T follicular helper cell (primary cell): ENCODE measurements at regions not wholly inside any gene's neighbourhood (a gene's known extent, or its start where the extent isn't known, plus 50 kb on each side); places are given as distances from the start of the nearest gene placed in this dataset.

Experiments
- DNase-seq: peaks from one replicate; pipeline ENCODE4 v3.0.0-alpha.2; 2020; ENCODE audit warnings: low read depth

- DNase-seq, result no peak
These were observed 124.9 kb upstream of the MED13L start for GRCh38 chr12:116402163-116402939.

DNA sequence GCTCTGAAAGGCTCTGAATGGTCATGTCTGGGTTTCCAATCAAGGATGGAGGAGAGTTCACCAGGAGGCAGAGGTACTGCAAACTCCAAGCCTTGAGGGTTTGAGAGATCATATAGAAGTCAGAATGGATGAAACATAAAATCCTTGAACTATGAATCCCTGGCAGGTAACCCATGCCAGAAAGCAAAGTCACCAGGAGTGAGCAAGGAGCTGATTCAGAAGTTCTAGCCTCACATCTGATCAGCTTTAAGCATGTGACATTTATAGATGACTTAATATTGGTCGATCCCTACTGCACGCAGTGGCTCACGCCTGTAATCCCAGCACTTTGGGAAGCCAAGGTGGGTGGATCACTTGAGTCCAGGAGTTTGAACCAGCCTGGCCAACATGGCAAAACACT, 126.1 kb upstream of the MED13L start:
- no peak for DNase-seq

GRCh38 chr12:116404247-116404646, 126.8 kb upstream of the MED13L start:
- no peak for DNase-seq

DNA sequence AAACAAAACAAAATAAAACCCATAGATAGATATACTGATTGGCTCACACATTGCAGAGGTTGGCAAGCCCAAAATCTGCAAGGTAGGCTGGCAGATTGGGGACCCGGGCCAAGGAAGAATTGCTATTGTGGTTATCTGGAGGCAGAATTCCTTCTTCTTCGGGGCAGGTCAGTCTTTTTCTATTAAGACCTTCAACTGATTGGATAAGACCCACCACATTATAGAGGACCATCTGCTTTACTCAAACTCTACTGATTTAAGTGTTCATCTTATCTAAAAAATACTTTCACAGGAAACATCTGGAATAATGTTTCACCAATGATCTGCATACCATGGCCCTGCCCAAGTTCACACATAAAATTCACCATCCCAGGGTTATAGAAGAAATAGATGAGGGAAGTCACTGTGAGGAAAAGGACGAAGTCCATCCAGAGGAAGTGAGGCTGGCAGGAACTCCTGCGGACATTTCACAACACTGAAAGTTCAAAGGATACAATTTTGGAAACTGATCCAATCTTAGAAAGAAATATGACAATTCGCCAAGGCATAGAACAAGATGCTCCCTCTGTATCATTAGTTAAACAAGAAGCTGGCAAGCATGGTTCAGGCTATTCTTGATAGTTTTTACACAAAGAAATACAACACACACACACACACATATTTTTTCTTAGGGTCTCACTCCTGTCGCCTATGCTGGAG, 127.6 kb upstream of the MED13L start:
- DNase-seq, result no peak

DNA sequence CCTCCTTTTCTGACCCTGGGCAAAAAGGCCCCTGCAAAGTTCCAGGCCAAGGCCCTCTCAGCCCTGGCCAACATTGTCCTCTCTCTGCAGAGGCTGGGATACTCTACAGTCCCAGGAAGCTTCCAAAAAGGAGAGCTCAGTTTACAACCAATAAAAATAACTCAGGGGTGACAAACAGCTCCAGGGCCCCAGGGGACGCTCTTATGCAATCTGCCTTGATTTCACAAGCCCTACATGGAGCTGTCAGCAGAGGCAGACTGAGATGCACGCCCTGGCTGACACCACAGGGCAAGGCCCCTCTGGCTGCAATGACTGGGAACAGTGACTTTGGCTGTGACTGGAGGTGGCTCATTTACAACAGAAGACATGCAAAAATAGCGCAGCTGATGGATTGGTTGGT, 129.0 kb upstream of the MED13L start:
- DNase-seq, result no peak

- no peak for DNase-seq
These were observed 131.2 kb upstream of the MED13L start for GRCh38 chr12:116408489-116409250.

DNA sequence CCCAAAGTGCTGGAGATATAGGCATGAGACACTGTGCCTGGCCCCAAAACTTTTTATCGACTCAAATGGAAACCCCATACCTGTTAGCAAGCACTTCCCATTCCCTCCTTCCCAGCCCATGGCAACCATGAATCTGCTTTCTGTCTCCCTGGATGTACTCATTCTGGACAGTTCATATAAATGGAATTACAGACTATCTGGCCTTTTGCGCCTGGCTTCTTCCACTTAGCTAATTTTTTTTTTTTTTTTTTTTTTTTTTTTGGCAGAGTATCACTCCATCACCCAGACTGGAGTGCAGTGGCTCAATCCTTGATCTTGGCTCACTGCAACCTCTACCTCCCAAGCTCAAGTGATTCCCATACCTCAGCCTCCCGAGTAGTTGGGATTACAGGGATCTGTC, 134.5 kb upstream of the MED13L start:
- no peak for DNase-seq

- no peak for DNase-seq
These were observed 137.4 kb upstream of the MED13L start for GRCh38 chr12:116414891-116415290.

DNA sequence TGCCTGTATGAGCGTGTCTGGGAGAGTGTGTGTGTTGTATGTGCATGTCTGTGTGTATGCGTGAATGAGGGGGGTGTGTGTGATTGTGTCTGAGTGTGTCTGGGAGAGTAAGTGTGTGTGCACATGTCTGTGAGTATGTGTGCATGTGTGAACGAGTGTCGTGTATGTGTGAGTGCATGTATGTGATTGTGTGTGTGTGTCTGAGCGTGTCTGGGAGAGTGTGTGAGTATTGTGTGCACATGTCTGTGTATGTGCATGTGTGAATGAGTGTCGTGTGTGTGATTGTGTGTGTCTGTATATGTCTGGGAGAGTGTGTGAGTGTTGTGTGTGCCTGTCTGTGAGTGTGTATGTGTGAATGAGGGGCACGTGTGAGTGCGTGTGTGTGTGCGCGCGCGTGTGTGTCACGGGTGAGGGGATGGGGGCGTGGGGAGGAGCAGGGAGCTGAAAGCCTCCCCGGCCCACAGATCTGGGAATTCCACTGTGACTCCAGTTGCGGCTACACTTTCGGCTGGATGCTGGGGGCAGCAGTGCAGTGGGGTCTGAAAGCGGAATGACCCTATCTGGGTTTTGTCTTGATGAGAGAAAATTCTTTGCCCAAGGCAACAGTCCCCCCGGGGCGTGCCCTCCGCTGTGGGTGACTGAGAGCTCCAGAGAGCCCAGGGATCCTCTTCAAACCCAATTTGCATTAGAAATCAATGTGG, 138.1 kb upstream of the MED13L start:
- no peak for DNase-seq

- DNase-seq, result no peak
These were observed 138.7 kb upstream of the MED13L start for GRCh38 chr12:116416166-116416565.

DNA sequence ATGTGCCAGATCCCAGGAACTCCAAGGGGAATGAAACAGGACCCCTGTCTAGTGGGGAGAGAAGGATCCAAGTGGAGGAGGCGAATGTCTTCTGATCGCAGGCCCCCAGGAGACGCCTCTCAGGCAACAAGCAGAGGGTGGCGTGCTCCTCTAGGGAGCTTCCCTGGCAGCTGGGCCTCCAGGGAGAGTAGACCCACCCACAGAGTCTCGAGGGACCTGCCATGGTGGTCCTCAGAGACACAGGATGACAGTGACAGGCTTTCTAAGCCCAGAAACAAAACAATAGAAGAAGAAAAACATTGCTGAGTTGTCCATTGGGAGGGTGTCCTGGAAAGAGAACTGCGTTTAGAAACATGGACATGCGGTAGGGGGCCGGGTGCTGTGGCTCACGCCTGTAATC, 140.6 kb upstream of the MAP1LC3B2 start:
- no peak for DNase-seq

DNA sequence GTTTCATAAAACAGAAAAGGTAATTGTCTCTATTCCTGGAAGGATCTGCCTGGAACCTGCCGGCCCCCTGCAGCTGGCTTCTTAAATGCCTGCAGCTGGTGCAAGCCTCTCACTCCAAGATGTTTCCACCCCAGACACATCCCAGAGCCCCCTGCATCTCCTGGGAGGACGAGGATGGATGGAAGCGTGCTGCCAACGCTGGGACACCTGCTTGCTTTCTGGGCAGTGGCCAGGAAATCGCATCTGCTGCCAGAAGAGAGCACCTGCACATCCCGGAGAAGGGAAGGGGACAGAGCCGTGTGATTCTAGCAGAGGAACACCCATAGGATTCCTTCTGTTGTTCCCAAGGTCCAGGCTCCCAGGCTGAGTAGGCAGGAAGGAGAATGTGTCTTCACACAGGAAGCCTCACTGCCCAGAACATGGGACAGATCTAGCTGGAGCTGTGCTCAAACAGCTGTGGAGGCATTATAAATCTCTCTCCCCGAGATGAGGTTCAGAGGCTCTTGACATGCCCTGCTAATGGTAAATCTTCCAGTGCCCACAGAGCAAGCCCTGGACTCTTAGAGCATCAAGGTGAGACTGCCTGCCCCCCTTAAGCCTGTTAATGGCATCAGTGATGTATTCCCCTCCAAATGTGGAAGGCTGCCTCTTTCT, 138.8 kb upstream of the MAP1LC3B2 start:
- no peak for DNase-seq

GRCh38 chr12:116421785-116422538, 137.2 kb upstream of the MAP1LC3B2 start:
- DNase-seq, result no peak

- DNase-seq, result no peak
These were observed 136.1 kb upstream of the MAP1LC3B2 start for GRCh38 chr12:116423094-116423493.

DNA sequence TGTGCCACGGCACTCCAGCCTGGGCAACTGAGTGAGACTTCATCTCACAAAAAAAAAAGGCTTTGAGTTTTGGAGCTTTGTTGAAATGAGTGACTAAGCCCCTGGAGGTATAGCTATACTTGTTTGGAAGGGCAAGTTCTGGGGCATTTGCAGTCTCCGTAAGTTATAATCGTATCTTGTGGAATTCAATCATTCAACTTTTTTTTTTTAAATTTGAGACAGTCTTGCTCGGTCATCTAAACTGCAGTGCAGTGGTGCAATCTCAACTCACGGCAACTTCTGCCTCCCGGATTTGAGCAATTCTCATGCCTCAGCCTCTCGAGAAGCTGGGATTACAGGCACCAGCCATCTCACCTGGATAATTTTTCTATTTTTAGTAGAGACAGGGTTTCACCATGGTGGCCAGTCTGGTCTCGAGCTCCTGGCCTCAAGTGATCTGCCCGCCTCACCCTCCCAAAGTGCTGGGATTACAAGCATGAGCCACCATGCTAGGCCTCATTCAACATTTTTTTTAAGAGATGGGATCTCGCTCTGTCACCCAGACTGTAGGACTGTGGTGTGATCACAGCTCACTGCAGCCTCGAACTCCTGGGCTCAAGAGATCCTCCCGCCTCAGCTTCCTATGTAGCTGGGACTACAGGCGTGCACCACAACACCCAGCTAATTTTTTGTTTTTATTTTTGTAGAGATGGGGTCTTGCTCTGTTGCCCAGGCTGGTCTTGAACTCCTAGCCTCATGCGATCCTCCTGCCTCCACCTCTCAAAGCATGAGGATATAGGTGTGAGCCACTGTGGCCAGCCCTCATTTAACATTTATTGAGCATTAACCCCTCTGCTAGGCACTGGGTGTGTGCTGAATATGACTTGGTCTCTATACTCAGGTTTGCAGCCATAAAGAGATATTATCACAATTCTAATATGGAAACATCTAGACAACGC, 133.7 kb upstream of the MAP1LC3B2 start:
- DNase-seq, result no peak

GRCh38 chr12:116426391-116427136, 132.6 kb upstream of the MAP1LC3B2 start:
- DNase-seq, result no peak

DNA sequence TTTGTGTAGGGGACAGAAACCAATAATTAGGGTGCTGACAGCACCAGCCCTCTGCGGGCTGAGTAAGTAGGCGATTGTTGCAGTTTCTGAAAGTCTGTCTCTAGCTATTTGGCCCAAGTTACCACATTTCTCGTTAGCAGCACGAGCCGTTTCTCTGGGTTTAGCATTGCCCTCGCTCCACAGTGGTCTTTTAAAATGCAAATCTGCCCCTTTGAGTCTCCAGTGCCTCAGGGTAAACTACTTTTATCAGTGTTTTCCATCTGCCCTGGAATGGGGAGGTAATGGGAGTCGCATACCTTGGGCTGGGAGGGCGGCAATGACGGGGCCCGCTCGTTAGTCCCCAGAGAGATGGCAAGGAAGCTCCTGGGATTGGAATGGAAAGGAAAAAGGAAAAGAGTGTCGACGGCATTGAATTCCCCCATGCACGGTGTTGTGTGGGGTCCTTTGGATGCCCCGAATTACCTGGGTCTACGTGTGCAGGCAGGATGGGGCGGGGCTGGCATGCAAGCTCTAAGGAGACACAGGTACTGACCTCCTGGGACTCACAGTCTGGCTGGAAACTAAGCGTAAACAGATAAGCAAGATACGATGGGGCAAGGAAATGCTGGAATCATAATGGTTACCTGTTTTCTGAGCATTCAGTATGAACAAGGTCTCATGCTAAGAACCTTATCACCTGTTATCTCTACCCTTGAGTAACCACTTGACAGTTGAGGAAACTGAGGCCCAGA, 131.8 kb upstream of the MAP1LC3B2 start:
- no peak for DNase-seq

GRCh38 chr12:116429826-116430360, 129.3 kb upstream of the MAP1LC3B2 start:
- DNase-seq, result no peak
